ENCODE measurements at regions not wholly inside any gene's neighbourhood (a gene's known extent, or its start where the extent isn't known, plus 50 kb on each side); places are given as distances from the start of the nearest gene placed in this dataset.

DNA sequence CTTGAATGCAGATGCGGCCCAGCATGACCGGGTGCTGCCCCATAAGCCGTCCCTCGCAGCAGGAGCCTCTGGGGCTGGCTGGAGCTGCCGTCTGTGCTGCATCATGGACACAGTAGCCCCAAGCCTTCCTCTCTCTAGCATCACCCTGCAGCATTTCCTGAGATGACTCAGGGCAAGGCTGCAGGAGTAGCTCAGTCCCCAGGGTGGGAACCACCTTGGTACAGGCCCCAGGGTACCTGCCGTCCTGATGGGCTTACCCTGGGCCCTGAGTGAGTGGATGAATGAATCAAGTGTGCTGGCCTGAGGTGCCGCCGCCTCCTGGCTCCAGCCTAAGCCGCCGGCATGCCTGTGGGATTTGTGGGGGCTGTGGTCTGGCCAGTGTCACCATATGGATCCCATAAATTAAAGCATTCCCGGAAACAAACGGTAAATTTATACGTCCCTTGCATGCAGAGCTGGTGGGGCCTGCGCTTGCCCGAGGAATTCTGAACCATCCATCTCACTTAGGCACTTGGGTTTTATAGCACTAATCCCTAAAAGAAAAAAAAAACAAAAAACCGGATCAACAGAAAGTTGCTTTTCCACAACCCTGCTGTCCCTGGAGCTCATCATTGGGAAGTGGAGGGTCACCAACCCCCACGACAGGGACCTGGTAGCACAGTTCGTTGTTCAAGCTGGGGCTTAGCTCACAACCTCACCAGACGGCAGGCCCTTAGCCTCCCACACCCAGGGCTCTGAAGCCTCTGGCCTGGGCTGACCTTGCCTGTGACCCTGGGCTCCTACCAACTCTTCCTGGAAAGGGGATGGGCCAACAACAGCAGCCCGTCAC is 242.6 kb upstream of the CIBAR2 start:
- TF ChIP-seq, protein P1, sequence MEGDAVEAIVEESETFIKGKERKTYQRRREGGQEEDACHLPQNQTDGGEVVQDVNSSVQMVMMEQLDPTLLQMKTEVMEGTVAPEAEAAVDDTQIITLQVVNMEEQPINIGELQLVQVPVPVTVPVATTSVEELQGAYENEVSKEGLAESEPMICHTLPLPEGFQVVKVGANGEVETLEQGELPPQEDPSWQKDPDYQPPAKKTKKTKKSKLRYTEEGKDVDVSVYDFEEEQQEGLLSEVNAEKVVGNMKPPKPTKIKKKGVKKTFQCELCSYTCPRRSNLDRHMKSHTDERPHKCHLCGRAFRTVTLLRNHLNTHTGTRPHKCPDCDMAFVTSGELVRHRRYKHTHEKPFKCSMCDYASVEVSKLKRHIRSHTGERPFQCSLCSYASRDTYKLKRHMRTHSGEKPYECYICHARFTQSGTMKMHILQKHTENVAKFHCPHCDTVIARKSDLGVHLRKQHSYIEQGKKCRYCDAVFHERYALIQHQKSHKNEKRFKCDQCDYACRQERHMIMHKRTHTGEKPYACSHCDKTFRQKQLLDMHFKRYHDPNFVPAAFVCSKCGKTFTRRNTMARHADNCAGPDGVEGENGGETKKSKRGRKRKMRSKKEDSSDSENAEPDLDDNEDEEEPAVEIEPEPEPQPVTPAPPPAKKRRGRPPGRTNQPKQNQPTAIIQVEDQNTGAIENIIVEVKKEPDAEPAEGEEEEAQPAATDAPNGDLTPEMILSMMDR (IDR thresholded peaks at IDR 0.05; ENCODE audit: low read depth, low read length, poor library complexity, severe bottlenecking): no peak
- TF ChIP-seq EZH2phosphoT487 (IDR thresholded peaks at IDR 0.05; ENCODE audit: borderline replicate concordance, low read length): no peak
